ENCODE measurements at regions not wholly inside any gene's neighbourhood (a gene's known extent, or its start where the extent isn't known, plus 50 kb on each side); places are given as distances from the start of the nearest gene placed in this dataset.
"Not testable (repeated sequence)": the region's sequence is repeated elsewhere in the genome, so short reads cannot be mapped to it uniquely, and the experiment has no call there.

- 11 to 40% methylated on average over 1 to 23 of the region's 23 CpGs for WGBS, 2 donors (ENCODE audit: low coverage in 1 of 2)
- Histone ChIP-seq H3K9me3 (no peaks in the 10 kb centered on the region), H3K27ac (no peak overlapping the region), H3K4me1 (peaks cover 0 to 3% (median 0%) of the 10 kb centered on the region in 4 donors), H3K4me3 (no peak overlapping the region), H3K36me3 (no peaks in the 10 kb centered on the region), H3K27me3 (peaks cover 9% of the 10 kb centered on the region)
- peak; percentile 75 for DNase-seq
- TF ChIP-seq, protein P1, sequence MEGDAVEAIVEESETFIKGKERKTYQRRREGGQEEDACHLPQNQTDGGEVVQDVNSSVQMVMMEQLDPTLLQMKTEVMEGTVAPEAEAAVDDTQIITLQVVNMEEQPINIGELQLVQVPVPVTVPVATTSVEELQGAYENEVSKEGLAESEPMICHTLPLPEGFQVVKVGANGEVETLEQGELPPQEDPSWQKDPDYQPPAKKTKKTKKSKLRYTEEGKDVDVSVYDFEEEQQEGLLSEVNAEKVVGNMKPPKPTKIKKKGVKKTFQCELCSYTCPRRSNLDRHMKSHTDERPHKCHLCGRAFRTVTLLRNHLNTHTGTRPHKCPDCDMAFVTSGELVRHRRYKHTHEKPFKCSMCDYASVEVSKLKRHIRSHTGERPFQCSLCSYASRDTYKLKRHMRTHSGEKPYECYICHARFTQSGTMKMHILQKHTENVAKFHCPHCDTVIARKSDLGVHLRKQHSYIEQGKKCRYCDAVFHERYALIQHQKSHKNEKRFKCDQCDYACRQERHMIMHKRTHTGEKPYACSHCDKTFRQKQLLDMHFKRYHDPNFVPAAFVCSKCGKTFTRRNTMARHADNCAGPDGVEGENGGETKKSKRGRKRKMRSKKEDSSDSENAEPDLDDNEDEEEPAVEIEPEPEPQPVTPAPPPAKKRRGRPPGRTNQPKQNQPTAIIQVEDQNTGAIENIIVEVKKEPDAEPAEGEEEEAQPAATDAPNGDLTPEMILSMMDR (IDR thresholded peaks at IDR 0.05): peak; percentile 64 to 94 (median 93)
- TF ChIP-seq POLR2A (IDR thresholded peaks at IDR 0.05) (no peak), EP300 (IDR thresholded peaks at IDR 0.05; ENCODE audit: low read depth) (no peak), POLR2AphosphoS5 (IDR thresholded peaks at IDR 0.05) (no peak)
- in situ Hi-C loops (cut with MboI; ENCODE audit: low pct_ligation_motif_present in 1 of 4, low pct_unique_long_range_greater_than_20kb in 1 of 4, low sequenced_read_pairs in 3 of 4): no loop called here
- intact Hi-C loops (cut with DNase I; ENCODE audit: low total_unique reads): no loop called here
Measured at GRCh38 chr9:78439190-78439865, 142.4 kb downstream of the PSAT1 start.

DNA sequence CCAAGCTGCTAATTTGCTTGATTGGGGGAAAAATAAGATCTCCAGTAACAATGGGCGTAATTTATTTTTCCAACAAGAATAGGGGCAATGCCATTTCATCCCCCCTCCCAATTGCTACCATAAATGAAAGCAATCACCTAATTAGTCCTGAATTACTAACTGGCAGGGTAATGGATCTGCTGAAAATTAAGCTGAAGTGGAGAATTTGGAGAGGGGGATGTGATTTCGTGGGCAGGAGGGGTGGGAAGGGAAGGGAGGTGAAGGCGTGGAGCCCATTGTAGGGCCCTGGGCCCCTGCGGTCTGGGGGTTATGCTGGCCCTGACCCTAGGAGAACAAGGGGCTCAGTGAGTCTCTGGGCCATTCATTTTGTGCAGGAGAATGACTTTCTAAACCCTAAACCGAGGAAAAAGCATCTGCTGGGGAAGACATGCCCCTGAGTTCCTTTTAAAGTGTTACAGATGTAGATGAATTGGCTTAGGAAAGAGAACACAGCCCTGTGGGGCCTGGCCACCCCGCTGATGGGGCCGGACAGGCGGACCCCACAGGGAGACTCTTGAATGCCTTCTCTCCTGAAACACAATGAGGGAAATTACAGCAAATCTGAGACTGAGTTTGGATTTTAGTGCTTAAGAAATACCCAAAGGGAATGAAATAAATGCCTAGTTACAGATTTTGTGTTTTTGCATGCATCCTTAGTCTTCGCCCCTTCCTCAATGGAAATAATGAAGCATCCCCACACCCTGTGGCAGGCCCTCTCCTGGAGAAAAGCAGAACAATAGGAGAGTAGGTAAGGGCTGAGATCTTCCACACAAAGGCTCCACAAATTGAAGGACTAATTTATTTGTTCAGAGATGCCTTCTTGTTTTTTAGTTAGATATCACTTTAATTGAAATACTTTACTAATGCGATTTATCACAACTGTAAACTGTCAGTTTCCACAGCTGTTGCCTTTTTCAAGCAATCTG, 143.2 kb downstream of the PSAT1 start:
- Histone ChIP-seq H3K27me3 (peaks cover 9% of the 10 kb centered on the region), H3K4me1 (peaks cover 0 to 3% (median 0%) of the 10 kb centered on the region in 4 donors), H3K9me3 (no peaks in the 10 kb centered on the region), H3K27ac (no peak overlapping the region), H3K4me3 (no peak overlapping the region), H3K36me3 (no peaks in the 10 kb centered on the region)
- intact Hi-C loops (cut with DNase I; ENCODE audit: low total_unique reads): no loop called here
- no peak for DNase-seq
- no peak for TF ChIP-seq POLR2A (IDR thresholded peaks at IDR 0.05)
- no peak for TF ChIP-seq POLR2AphosphoS5 (IDR thresholded peaks at IDR 0.05)
- TF ChIP-seq, protein P1 (IDR thresholded peaks at IDR 0.05): no peak
- TF ChIP-seq EP300 (IDR thresholded peaks at IDR 0.05; ENCODE audit: low read depth): no peak
- WGBS, 2 donors (ENCODE audit: low coverage in 1 of 2): 71 to 76% methylated on average over 9 to 10 of the region's 10 CpGs
- in situ Hi-C loops (cut with MboI; ENCODE audit: low pct_ligation_motif_present in 1 of 4, low pct_unique_long_range_greater_than_20kb in 1 of 4, low sequenced_read_pairs in 3 of 4): no loop called here

- Histone ChIP-seq H3K4me3 (no peak overlapping the region), H3K9me3 (no peaks in the 10 kb centered on the region), H3K27ac (no peak overlapping the region), H3K36me3 (no peaks in the 10 kb centered on the region), H3K4me1 (peaks cover 0 to 3% (median 0%) of the 10 kb centered on the region in 4 donors), H3K27me3 (peaks cover 9% of the 10 kb centered on the region)
- no peak for DNase-seq
- in situ Hi-C loops (cut with MboI; ENCODE audit: low pct_ligation_motif_present in 1 of 4, low pct_unique_long_range_greater_than_20kb in 1 of 4, low sequenced_read_pairs in 3 of 4): no loop called here
- intact Hi-C loops (cut with DNase I; ENCODE audit: low total_unique reads): no loop called here
- TF ChIP-seq POLR2A (IDR thresholded peaks at IDR 0.05): no peak
- no peak for TF ChIP-seq EP300 (IDR thresholded peaks at IDR 0.05; ENCODE audit: low read depth)
- TF ChIP-seq, protein P1 (IDR thresholded peaks at IDR 0.05): no peak
- no peak for TF ChIP-seq POLR2AphosphoS5 (IDR thresholded peaks at IDR 0.05)
- 78 to 87% methylated on average over 2 of the region's 2 CpGs for WGBS, 2 donors (ENCODE audit: low coverage in 1 of 2)
Measured at GRCh38 chr9:78441396-78441795, 144.5 kb downstream of the PSAT1 start.

DNA sequence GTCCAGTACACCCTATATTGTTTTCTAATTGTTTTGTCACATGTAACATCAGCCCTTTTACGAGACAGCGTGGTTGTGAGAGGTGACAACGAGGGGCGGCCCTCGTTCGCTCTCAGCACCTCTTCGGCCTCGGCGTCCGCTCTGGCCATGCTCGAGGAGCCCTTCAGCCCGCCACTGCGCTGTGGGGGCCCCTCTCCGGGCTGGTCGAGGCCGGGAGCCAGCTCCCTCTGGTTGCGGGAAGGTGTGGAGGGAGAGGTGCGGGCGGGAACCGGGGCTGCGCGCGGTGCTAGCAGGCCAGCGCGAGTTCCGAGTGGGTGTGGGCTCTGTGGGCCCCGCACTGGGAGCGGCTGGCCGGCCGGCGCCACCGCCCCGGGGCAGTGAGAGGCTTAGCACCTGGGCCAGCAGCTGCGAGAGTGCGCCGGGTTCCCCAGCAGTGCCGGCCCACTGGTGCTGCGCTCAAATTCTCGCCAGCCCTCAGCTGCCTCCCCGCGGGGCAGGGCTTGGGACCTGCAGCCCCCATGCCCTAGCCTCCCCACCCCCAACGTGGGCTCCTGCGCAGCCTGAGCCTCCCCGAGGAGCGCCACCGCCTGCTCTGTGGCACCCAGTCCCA, 145.0 kb downstream of the PSAT1 start:
- Histone ChIP-seq H3K4me3 (no peak overlapping the region), H3K9me3 (no peaks in the 10 kb centered on the region), H3K27me3 (peaks cover 9% of the 10 kb centered on the region), H3K4me1 (peaks cover 0 to 3% (median 0%) of the 10 kb centered on the region in 4 donors), H3K27ac (no peak overlapping the region), H3K36me3 (no peaks in the 10 kb centered on the region)
- intact Hi-C loops (cut with DNase I; ENCODE audit: low total_unique reads): no loop called here
- WGBS, 2 donors (ENCODE audit: low coverage in 1 of 2): 93% methylated on average over 29 of the region's 46 CpGs; no CpG with 5 or more reads in 1 of the 2 donors
- in situ Hi-C loops (cut with MboI; ENCODE audit: low pct_ligation_motif_present in 1 of 4, low pct_unique_long_range_greater_than_20kb in 1 of 4, low sequenced_read_pairs in 3 of 4): no loop called here
- DNase-seq: no peak
- TF ChIP-seq EP300 (IDR thresholded peaks at IDR 0.05; ENCODE audit: low read depth): no peak
- TF ChIP-seq, protein P1 (IDR thresholded peaks at IDR 0.05): no peak

DNA sequence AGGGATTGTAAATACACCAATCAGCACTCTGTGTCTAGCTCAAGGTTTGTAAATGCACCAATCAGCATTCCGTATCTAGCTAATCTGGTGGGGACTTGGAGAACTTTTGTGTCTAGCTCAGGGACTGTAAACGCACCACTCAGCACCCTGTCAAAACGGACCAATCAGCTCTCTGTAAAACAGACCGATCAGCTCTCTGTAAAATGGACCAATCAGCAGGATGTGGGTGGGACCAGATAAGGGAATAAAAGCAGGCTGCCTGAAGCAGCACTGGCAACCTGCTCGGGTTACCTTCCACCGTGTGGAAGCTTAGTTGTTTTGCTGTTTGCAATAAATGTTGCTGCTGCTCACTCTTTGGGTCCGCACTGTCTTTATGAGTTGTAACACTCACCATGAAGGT, 145.7 kb downstream of the PSAT1 start:
- in situ Hi-C loops (cut with MboI; ENCODE audit: low pct_ligation_motif_present in 1 of 4, low pct_unique_long_range_greater_than_20kb in 1 of 4, low sequenced_read_pairs in 3 of 4); intact Hi-C loops (cut with DNase I; ENCODE audit: low total_unique reads); H3K9me3 ChIP-seq; DNase-seq; H3K36me3 ChIP-seq; H3K27ac ChIP-seq; H3K27me3 ChIP-seq; H3K4me3 ChIP-seq; H3K4me1 ChIP-seq: not testable (repeated sequence)
- WGBS, 2 donors (ENCODE audit: low coverage in 1 of 2): 73% methylated on average over 7 of the region's 7 CpGs

All from transverse colon (tissue), 4 donors.